ENCODE measurements at regions not wholly inside any gene's neighbourhood (a gene's known extent, or its start where the extent isn't known, plus 50 kb on each side); places are given as distances from the start of the nearest gene placed in this dataset.

DNA sequence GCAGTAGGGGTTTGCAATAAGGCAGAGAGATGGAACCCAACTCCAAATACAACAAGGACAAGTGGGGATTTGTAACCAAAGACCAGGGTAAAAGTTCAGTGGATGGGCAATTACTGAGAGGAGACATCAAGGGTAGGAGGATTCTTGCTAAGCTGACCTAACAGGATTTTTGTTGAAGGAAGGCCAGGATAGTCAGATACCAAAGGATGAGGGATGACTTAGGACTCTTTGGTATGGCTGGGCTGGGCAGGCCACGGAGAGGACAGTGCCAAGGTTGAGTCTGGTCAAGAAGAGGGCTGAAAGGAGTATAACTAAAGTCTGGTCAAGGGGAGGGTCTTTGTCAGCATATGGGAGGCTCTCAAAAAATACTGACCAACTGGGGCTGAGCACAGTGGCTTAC lies 85.3 kb upstream of the UBE2E2 start:
- H3K23ac ChIP-seq (ENCODE audit: low read depth, low read length, poor library complexity) = no peak overlapping the region
- H3K14ac ChIP-seq (ENCODE audit: low read length) = no peak overlapping the region
- peaks cover 0 to 4% of the 10 kb centered on the region in 2 donors for H3K4me1 ChIP-seq (ENCODE audit: control insufficient read depth in 2 of 2, insufficient read depth in 1 of 2, low read depth in 1 of 2, low read length in 2 of 2)
- no peak overlapping the region for H2BK12ac ChIP-seq (ENCODE audit: low read length)
- no peak overlapping the region for H3K4ac ChIP-seq (ENCODE audit: low read length)
- no peak overlapping the region for H4K8ac ChIP-seq (ENCODE audit: low read depth, low read length)
- no peak overlapping the region for H3K4me3 ChIP-seq (ENCODE audit: low read length in 2 of 2)
- no peak overlapping the region for H2BK5ac ChIP-seq (ENCODE audit: low read length)
- DNase-seq (ENCODE audit: low spot score) = no peak
- no peaks in the 10 kb centered on the region for H3K9me3 ChIP-seq (replicated peaks in 1 of 2; ENCODE audit: control insufficient read depth in 2 of 2, insufficient read depth in 1 of 2, low read depth in 1 of 2, low read length in 2 of 2)
- no peak overlapping the region for H2BK15ac ChIP-seq (ENCODE audit: low read length)
- no peak overlapping the region for H3K4me2 ChIP-seq (ENCODE audit: insufficient read depth, low read length, poor library complexity, severe bottlenecking)
- no peak overlapping the region for H3K18ac ChIP-seq (ENCODE audit: low read length)
- no peaks in the 10 kb centered on the region for H3K27me3 ChIP-seq (ENCODE audit: control insufficient read depth in 3 of 3, insufficient read depth in 3 of 3, low read depth in 1 of 3, low read length in 3 of 3)
- H4K91ac ChIP-seq (ENCODE audit: low read depth, low read length, poor library complexity) = no peak overlapping the region
- no peak overlapping the region for H3K27ac ChIP-seq (replicated peaks; ENCODE audit: low read length)
- H3K36me3 ChIP-seq (replicated peaks in 1 of 2; ENCODE audit: control insufficient read depth in 2 of 2, insufficient read depth in 2 of 2, low read length in 2 of 2) = no peaks in the 10 kb centered on the region
- H2AFZ ChIP-seq (ENCODE audit: low read length) = no peak overlapping the region
- WGBS, 2 donors (ENCODE audit: extremely low coverage in 2 of 2, insufficient read length in 2 of 2, insufficient replicate concordance in 1 of 2) = no CpG with 5 or more reads among the region's 1 CpG
- H3K9ac ChIP-seq (ENCODE audit: low read depth, low read length, poor library complexity) = no peak overlapping the region
- no peak overlapping the region for H2AK5ac ChIP-seq (ENCODE audit: low read depth, low read length)
- no peaks in the 10 kb centered on the region for H3K79me1 ChIP-seq (ENCODE audit: low read depth, low read length)
- no peak overlapping the region for H2BK120ac ChIP-seq (ENCODE audit: low read depth, low read length)

DNA sequence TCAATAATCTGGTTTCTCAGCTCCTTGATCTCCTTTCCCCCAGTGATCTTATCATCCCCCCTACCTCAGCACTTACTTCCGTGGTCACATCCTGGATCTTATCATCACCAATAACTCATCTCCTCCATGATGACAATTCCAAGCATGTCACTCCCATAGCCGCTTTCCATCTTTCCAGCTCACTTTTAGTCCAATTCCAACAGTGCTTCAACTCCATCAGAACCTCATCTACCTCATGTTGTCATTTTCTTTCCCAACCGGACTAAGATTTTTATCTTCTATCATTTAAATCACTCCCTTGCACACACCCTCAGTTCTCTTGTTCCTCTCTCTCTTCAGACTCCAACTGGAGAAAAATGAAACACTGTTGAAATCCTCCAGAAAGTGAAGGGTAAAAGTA lies 75.9 kb upstream of the UBE2E2 start:
- H2BK15ac ChIP-seq (ENCODE audit: low read length) = no peak overlapping the region
- H3K14ac ChIP-seq (ENCODE audit: low read length) = no peak overlapping the region
- H2BK120ac ChIP-seq (ENCODE audit: low read depth, low read length) = no peak overlapping the region
- H3K27me3 ChIP-seq (ENCODE audit: control insufficient read depth in 3 of 3, insufficient read depth in 3 of 3, low read depth in 1 of 3, low read length in 3 of 3) = no peaks in the 10 kb centered on the region
- H3K23ac ChIP-seq (ENCODE audit: low read depth, low read length, poor library complexity) = no peak overlapping the region
- H3K9me3 ChIP-seq (replicated peaks in 1 of 2; ENCODE audit: control insufficient read depth in 2 of 2, insufficient read depth in 1 of 2, low read depth in 1 of 2, low read length in 2 of 2) = no peaks in the 10 kb centered on the region
- H3K4me2 ChIP-seq (ENCODE audit: insufficient read depth, low read length, poor library complexity, severe bottlenecking) = no peak overlapping the region
- no peak overlapping the region for H2AK5ac ChIP-seq (ENCODE audit: low read depth, low read length)
- no CpG with 5 or more reads among the region's 3 CpGs for WGBS, 2 donors (ENCODE audit: extremely low coverage in 2 of 2, insufficient read length in 2 of 2, insufficient replicate concordance in 1 of 2)
- no peak for DNase-seq (ENCODE audit: low spot score)
- no peak overlapping the region for H3K27ac ChIP-seq (replicated peaks; ENCODE audit: low read length)
- no peak overlapping the region for H3K9ac ChIP-seq (ENCODE audit: low read depth, low read length, poor library complexity)
- peaks cover 0 to 2% of the 10 kb centered on the region in 2 donors for H3K4me1 ChIP-seq (ENCODE audit: control insufficient read depth in 2 of 2, insufficient read depth in 1 of 2, low read depth in 1 of 2, low read length in 2 of 2)
- no peak overlapping the region for H2BK12ac ChIP-seq (ENCODE audit: low read length)
- no peak overlapping the region for H2AFZ ChIP-seq (ENCODE audit: low read length)
- H4K8ac ChIP-seq (ENCODE audit: low read depth, low read length) = no peak overlapping the region
- H3K36me3 ChIP-seq (replicated peaks in 1 of 2; ENCODE audit: control insufficient read depth in 2 of 2, insufficient read depth in 2 of 2, low read length in 2 of 2) = no peaks in the 10 kb centered on the region
- H3K4me3 ChIP-seq (ENCODE audit: low read length in 2 of 2) = no peak overlapping the region
- H3K79me1 ChIP-seq (ENCODE audit: low read depth, low read length) = no peaks in the 10 kb centered on the region
- H3K4ac ChIP-seq (ENCODE audit: low read length) = no peak overlapping the region
- H3K18ac ChIP-seq (ENCODE audit: low read length) = no peak overlapping the region
- H2BK5ac ChIP-seq (ENCODE audit: low read length) = no peak overlapping the region
- no peak overlapping the region for H4K91ac ChIP-seq (ENCODE audit: low read depth, low read length, poor library complexity)

DNA sequence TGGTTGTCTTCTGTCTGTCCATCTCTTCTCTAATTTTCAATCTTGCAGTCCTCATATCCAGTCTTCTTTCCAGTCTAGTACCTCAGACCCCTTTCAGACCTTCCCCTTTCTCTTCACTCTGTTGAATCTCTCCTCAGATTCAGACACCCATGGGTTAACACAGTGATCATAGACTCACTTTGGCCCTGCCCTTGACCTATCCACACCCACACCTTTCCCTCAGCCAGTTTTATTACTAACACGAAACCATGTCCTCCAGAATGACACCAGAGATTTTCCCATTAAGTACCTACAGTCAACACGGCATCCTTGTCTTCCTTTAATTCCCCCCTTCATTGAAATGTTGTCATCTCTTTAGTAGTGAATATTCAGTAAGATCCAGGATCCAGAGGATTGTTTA lies 74.5 kb upstream of the UBE2E2 start:
- no peak overlapping the region for H3K14ac ChIP-seq (ENCODE audit: low read length)

DNA sequence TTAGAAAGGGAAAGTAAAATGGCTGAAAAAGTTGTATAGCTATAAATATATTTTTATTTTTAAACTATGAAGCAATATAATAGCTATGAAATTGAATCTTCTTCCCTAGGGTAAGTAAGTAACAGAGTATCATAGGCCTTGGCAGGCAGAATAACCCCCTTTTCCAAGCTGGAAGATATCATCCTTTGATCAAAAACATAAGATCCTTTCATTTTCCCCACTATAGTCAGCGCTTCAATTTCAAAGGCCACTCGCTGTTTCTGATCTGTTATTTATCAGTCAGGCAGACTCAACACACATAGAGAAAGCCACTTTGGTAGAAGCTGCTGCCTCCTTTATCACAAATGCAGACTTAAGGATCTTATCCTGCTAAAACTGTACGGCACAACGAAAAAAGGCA lies 74.0 kb upstream of the UBE2E2 start:
- no peaks in the 10 kb centered on the region for H3K27me3 ChIP-seq (ENCODE audit: control insufficient read depth in 3 of 3, insufficient read depth in 3 of 3, low read depth in 1 of 3, low read length in 3 of 3)
- H3K36me3 ChIP-seq (replicated peaks in 1 of 2; ENCODE audit: control insufficient read depth in 2 of 2, insufficient read depth in 2 of 2, low read length in 2 of 2) = no peaks in the 10 kb centered on the region
- H3K18ac ChIP-seq (ENCODE audit: low read length) = no peak overlapping the region
- no peak overlapping the region for H3K14ac ChIP-seq (ENCODE audit: low read length)
- H3K4me1 ChIP-seq (ENCODE audit: control insufficient read depth in 2 of 2, insufficient read depth in 1 of 2, low read depth in 1 of 2, low read length in 2 of 2) = peaks cover 0 to 2% of the 10 kb centered on the region in 2 donors
- no peak overlapping the region for H2BK120ac ChIP-seq (ENCODE audit: low read depth, low read length)
- no peak overlapping the region for H2BK5ac ChIP-seq (ENCODE audit: low read length)
- no peak overlapping the region for H2AK5ac ChIP-seq (ENCODE audit: low read depth, low read length)
- H4K91ac ChIP-seq (ENCODE audit: low read depth, low read length, poor library complexity) = no peak overlapping the region
- H3K23ac ChIP-seq (ENCODE audit: low read depth, low read length, poor library complexity) = no peak overlapping the region
- no peak overlapping the region for H3K4me2 ChIP-seq (ENCODE audit: insufficient read depth, low read length, poor library complexity, severe bottlenecking)
- no peak overlapping the region for H2BK15ac ChIP-seq (ENCODE audit: low read length)
- no peak overlapping the region for H3K4me3 ChIP-seq (ENCODE audit: low read length in 2 of 2)
- no peak for DNase-seq (ENCODE audit: low spot score)
- H3K9me3 ChIP-seq (replicated peaks in 1 of 2; ENCODE audit: control insufficient read depth in 2 of 2, insufficient read depth in 1 of 2, low read depth in 1 of 2, low read length in 2 of 2) = no peaks in the 10 kb centered on the region
- H3K27ac ChIP-seq (replicated peaks; ENCODE audit: low read length) = no peak overlapping the region
- no peak overlapping the region for H3K9ac ChIP-seq (ENCODE audit: low read depth, low read length, poor library complexity)
- H2BK12ac ChIP-seq (ENCODE audit: low read length) = no peak overlapping the region
- no peak overlapping the region for H2AFZ ChIP-seq (ENCODE audit: low read length)
- no peaks in the 10 kb centered on the region for H3K79me1 ChIP-seq (ENCODE audit: low read depth, low read length)
- no CpG with 5 or more reads among the region's 4 CpGs for WGBS, 2 donors (ENCODE audit: extremely low coverage in 2 of 2, insufficient read length in 2 of 2, insufficient replicate concordance in 1 of 2)
- no peak overlapping the region for H3K4ac ChIP-seq (ENCODE audit: low read length)
- no peak overlapping the region for H4K8ac ChIP-seq (ENCODE audit: low read depth, low read length)

More for the DNA sequence above, 74.5 kb upstream of the UBE2E2 start:
- Histone ChIP-seq H2BK5ac (ENCODE audit: low read length) (no peak overlapping the region), H2BK120ac (ENCODE audit: low read depth, low read length) (no peak overlapping the region), H3K27ac (replicated peaks; ENCODE audit: low read length) (no peak overlapping the region), H4K8ac (ENCODE audit: low read depth, low read length) (no peak overlapping the region), H4K91ac (ENCODE audit: low read depth, low read length, poor library complexity) (no peak overlapping the region), H3K27me3 (ENCODE audit: control insufficient read depth in 3 of 3, insufficient read depth in 3 of 3, low read depth in 1 of 3, low read length in 3 of 3) (no peaks in the 10 kb centered on the region), H3K9me3 (replicated peaks in 1 of 2; ENCODE audit: control insufficient read depth in 2 of 2, insufficient read depth in 1 of 2, low read depth in 1 of 2, low read length in 2 of 2) (no peaks in the 10 kb centered on the region), H2BK12ac (ENCODE audit: low read length) (no peak overlapping the region), H3K79me1 (ENCODE audit: low read depth, low read length) (no peaks in the 10 kb centered on the region), H2BK15ac (ENCODE audit: low read length) (no peak overlapping the region), H2AK5ac (ENCODE audit: low read depth, low read length) (no peak overlapping the region), H3K4me1 (ENCODE audit: control insufficient read depth in 2 of 2, insufficient read depth in 1 of 2, low read depth in 1 of 2, low read length in 2 of 2) (peaks cover 0 to 2% of the 10 kb centered on the region in 2 donors), H3K4ac (ENCODE audit: low read length) (no peak overlapping the region), H3K18ac (ENCODE audit: low read length) (no peak overlapping the region), H3K36me3 (replicated peaks in 1 of 2; ENCODE audit: control insufficient read depth in 2 of 2, insufficient read depth in 2 of 2, low read length in 2 of 2) (no peaks in the 10 kb centered on the region), H3K23ac (ENCODE audit: low read depth, low read length, poor library complexity) (no peak overlapping the region), H3K4me2 (ENCODE audit: insufficient read depth, low read length, poor library complexity, severe bottlenecking) (no peak overlapping the region), H3K9ac (ENCODE audit: low read depth, low read length, poor library complexity) (no peak overlapping the region), H2AFZ (ENCODE audit: low read length) (no peak overlapping the region), H3K4me3 (ENCODE audit: low read length in 2 of 2) (no peak overlapping the region)
- WGBS, 2 donors (ENCODE audit: extremely low coverage in 2 of 2, insufficient read length in 2 of 2, insufficient replicate concordance in 1 of 2) = no CpG with 5 or more reads among the region's 2 CpGs
- no peak for DNase-seq (ENCODE audit: low spot score)
